Fibroblast of skin of left quadriceps (primary cell): ENCODE measurements at regions not wholly inside any gene's neighbourhood (a gene's known extent, or its start where the extent isn't known, plus 50 kb on each side); places are given as distances from the start of the nearest gene placed in this dataset.

Experiments
- DNase-seq, 2 experiments: peaks; one replicate each; pipeline ENCODE4 v3.0.0-alpha.2; 2013; ENCODE audit warnings: low read depth in 2 of 2

DNA sequence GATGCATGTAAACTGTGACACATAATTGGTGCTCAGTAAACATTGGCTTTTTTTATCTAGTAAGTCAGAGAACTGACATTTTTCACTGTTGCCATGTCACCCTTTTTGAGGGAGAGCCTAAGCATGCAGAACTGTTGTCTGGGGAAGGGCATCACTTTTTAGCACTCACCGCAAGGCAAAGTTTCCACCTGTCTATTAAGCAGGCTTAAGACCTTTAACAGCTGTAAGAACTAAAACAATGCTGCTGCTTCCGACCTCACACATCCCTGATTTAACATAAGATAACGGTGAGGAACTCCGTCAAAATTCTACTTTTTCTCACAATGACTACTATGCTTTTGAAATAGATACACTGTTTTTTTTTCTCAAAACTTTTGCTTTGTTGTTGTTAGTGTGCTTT is 554.8 kb downstream of the NUF2 start:
- DNase-seq, result no peak

DNA sequence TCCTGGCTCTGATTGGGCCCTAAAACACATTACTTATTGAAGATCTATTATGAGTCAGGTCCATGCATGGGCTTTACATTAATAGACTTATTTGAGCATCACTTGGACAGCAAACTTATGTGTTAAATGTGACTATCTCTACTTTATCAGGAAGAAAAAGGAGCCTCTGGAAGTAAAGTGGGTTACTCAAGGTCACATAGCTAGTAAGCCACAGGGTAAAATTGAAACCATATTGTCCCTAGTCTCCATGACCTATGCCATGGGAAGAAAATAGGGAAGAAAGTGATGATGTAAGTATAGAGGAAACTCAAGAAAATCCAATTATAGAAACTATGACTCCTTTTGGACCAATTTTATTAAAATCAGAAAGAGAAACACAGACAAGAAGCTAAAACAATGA is 555.3 kb downstream of the NUF2 start:
- peak; percentile 84 to 85 for DNase-seq

GRCh38 chr1:163885510-163885909 is 563.8 kb downstream of the NUF2 start:
- DNase-seq, result no peak

- no peak for DNase-seq
Measured at GRCh38 chr1:163896001-163896400, 574.2 kb downstream of the NUF2 start.

- peak; percentile 96 to 97 for DNase-seq
Measured at GRCh38 chr1:163897412-163898155, 575.8 kb downstream of the NUF2 start.

DNA sequence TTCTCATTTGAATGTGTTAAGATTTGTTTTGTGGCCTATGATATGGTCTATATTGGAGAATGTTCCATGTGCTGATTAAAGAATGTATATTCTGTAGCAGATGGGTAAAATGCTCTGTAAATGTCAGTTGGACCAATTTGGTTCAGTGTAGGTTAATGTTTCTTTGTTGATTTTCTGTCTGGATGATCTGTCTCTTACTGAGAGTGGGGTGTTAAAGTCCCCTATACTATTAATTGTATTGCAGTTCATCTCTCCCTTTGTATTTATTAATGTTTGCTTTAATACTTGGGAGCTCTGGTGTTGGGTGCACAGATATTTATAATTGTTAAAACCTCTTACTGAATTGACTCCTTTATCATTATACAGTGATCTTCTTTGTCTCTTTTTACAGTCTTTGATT is 584.5 kb downstream of the NUF2 start:
- no peak for DNase-seq

DNA sequence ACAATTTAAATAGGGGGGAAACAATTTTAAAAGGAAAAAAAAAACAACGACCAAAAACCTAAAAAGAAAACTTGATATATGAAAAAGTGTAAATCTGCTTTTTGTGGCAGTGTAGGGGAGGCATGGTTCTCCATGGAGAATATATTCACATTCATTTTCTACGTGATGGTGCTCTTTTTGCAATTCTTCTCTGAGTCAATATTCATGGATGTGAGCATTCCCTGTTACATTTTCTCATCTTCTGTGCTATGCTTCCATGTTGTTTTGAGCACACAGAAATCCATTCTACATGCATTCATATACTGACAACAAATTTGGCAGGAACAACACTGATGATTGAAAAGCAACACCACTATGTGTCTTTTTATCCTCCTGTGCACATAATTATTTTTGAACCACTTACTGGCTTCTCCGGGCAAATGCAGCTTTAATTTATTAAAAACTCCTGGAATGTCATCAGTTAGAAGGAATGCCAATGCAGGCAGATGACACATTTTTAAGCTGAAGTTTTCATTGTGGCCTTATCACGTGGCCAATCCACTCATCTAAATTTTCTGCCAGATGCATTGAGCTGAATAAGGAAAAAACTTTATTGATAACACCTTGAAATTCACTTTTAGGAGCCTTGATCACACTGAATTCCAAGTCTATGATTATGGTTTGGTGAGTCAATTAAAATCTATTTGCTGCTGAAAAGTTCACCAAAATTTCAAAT is 590.6 kb downstream of the NUF2 start:
- peak; percentile 59 to 61 for DNase-seq

- peak in 1 of 2 experiments; percentile 32 for DNase-seq
Measured at GRCh38 chr1:163914785-163915413, 593.1 kb downstream of the NUF2 start.

DNA sequence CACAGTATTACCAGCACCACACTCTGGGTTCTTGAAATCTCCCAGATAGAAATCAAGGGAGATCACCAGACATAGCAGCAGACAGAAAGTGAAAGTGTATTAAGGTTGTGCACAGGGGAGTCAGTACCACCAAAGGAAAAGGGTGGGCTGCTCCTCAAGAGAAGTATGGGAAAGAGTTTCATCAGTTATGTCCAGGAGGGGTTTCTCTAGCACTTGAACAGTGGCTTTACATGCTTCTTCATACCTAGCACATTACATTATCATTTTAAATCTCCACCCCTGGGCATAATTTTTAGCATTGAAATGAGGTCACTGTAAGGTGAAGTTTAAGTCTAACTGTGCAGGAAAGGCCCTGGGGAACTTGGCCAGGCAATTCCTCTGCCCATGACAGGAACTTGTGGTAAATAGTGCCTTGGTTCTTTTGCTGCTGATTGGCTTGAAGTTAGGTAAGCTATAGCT is 601.0 kb downstream of the NUF2 start:
- no peak for DNase-seq

- no peak for DNase-seq
Measured at GRCh38 chr1:163924041-163924440, 602.3 kb downstream of the NUF2 start.

DNA sequence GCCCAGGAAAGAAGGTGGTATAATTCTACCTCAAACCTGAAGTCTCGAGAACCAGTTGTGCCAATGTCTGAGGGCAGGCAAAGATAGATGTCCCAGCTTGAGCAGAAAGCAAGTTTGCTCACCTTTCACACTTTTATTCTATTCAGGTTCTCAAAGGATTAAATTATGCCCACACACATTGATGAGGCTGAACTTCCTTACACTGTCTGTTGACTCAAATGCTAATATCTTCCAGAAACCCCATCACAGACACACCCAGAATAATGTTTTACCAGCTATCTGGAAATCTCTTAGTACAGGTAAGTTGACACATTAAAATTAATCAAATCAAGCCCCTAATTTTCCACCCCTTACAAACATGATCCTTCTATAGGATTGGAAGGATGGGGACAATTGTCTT is 605.7 kb downstream of the NUF2 start:
- DNase-seq, result no peak

- DNase-seq, result no peak
Measured at GRCh38 chr1:163928069-163928468, 606.3 kb downstream of the NUF2 start.

DNA sequence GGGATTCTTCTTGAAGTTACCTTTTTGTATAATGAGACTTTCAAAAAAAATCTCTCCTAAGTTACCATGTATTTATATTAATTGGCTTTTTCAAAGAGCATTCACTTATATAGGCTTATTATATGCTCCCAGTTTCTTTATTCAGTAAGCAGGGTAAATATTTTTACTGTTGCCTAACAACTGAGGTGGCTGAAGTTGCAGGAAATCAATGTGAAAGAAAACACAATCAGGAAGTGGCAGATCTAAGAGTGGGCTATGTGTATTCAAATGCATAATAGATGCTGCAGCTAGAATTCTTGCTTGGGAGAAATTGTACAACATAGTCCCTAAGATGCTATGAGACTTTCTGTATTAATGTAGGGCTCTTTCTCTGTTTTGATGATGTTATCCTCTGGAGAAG is 606.9 kb downstream of the NUF2 start:
- no peak for DNase-seq

DNA sequence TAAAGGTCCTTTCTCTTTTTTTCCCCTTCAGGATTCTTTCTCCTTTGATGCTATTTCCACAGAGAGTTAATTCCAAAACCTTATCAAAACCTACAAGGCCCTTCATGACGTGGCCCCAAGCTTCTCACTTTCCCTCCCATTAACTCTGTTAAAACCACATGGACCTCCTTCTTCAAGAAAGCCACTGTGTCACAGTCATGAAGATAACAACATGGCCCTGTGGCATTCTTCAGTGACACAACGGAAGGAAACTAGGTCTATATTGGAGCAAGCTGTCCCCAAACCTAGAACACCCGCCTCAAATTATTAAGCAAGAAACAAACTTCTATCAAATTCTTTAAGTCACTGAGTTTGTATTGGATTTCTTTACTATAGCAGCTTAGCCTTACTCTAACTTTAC is 611.1 kb downstream of the NUF2 start:
- DNase-seq, result no peak

- DNase-seq, result no peak
Measured at GRCh38 chr1:163933437-163933836, 611.7 kb downstream of the NUF2 start.

GRCh38 chr1:163935738-163936374 is 614.1 kb downstream of the NUF2 start:
- no peak for DNase-seq

- DNase-seq, result no peak
Measured at GRCh38 chr1:163959622-163960021, 599.4 kb upstream of the PBX1 start.

- DNase-seq, result no peak
Measured at GRCh38 chr1:163970151-163970550, 588.8 kb upstream of the PBX1 start.

DNA sequence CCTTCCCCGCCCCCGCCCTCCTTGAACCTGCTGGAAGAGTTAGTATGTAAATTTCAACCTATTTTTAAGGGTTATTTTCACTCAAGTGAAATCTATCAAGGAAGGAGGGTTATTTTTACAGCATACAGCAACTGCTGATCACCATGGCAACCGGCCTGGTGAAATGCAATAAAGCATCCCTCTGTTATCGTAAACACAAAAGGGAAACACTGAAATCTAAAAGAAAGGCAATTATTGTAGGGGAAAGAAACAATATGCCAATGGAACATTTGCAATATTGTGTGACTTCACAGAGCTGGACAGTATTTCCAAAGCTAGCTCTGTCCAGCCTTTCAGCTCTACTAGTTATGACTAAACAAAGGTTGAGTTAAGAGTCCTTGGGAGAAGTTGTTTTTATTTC is 588.3 kb upstream of the PBX1 start:
- DNase-seq, result no peak

GRCh38 chr1:163973586-163973985 is 585.4 kb upstream of the PBX1 start:
- DNase-seq, result no peak

- no peak for DNase-seq
Measured at GRCh38 chr1:163974120-163974519, 584.9 kb upstream of the PBX1 start.

GRCh38 chr1:163980394-163980793 is 578.6 kb upstream of the PBX1 start:
- DNase-seq, result no peak
